KMS-11 (cell line): ENCODE measurements at regions not wholly inside any gene's neighbourhood (a gene's known extent, or its start where the extent isn't known, plus 50 kb on each side); places are given as distances from the start of the nearest gene placed in this dataset.

Experiments
- H2AFZ ChIP-seq: fragments of 200-600 bp; sonication (generic); 2 replicates; pipeline ENCODE4 v1.6.1; 2016; ENCODE audit warnings: antibody characterized with exemption, mixed run types, low read depth
- H3K27ac ChIP-seq: fragments of 200-600 bp; sonication (generic); 2 replicates; pipeline ENCODE4 v1.6.1; 2016; ENCODE audit warnings: mild to moderate bottlenecking, mixed run types
- H3K27me3 ChIP-seq: fragments of 200-600 bp; sonication (generic); 2 replicates; pipeline ENCODE4 v1.6.1; 2017; ENCODE audit warnings: mild to moderate bottlenecking, low read depth, mixed run types, moderate library complexity; ENCODE audit not compliant: insufficient read depth
- H3K36me3 ChIP-seq: fragments of 200-600 bp; sonication (generic); 2 replicates; pipeline ENCODE4 v1.6.1; 2017; ENCODE audit warnings: mild to moderate bottlenecking, mixed run types; ENCODE audit not compliant: insufficient read depth
- H3K4me1 ChIP-seq: fragments of 200-600 bp; sonication (generic); 2 replicates; pipeline ENCODE4 v1.6.1; 2016; ENCODE audit warnings: mild to moderate bottlenecking, low read depth, mixed run types; ENCODE audit not compliant: poor library complexity, severe bottlenecking
- H3K4me2 ChIP-seq: fragments of 200-600 bp; sonication (generic); 2 replicates; pipeline ENCODE4 v1.7.0; 2016; ENCODE audit warnings: mild to moderate bottlenecking, mixed run types
- H3K4me3 ChIP-seq: fragments of 200-600 bp; sonication (generic); IDR thresholded peaks from 2 replicates; pipeline ENCODE4 v1.6.1; 2017; ENCODE audit warnings: low read depth, low read length, mixed read lengths; ENCODE audit not compliant: insufficient read depth
- H3K79me2 ChIP-seq: fragments of 200-600 bp; sonication (generic); 2 replicates; pipeline ENCODE4 v1.6.1; 2016; ENCODE audit warnings: low read depth, mixed run types; ENCODE audit not compliant: insufficient read depth
- H3K9ac ChIP-seq: fragments of 200-600 bp; sonication (generic); 2 replicates; pipeline ENCODE4 v1.6.1; 2016; ENCODE audit warnings: mild to moderate bottlenecking, mixed run types
- H4K20me1 ChIP-seq: fragments of 200-600 bp; sonication (generic); 2 replicates; pipeline ENCODE4 v1.6.1; 2016; ENCODE audit warnings: mild to moderate bottlenecking, mixed run types; ENCODE audit not compliant: insufficient read depth
- CTCF ChIP-seq: fragments of 200-600 bp; sonication (generic); conservative IDR thresholded peaks from 2 replicates; pipeline ENCODE4 v1.6.1; 2017; ENCODE audit warnings: low read depth, mild to moderate bottlenecking, antibody characterized with exemption, low read length, moderate library complexity, mixed read lengths

GRCh38 chr11:69352166-69352565 is 58.2 kb downstream of the MYEOV start:
- no peak for TF ChIP-seq CTCF
- Histone ChIP-seq H3K9ac (no peak overlapping the region), H3K79me2 (no peaks in the 10 kb centered on the region), H3K27me3 (peaks cover 4% of the 10 kb centered on the region; the same call in 1 of the 2 replicates), H3K27ac (no peak overlapping the region), H2AFZ (no peak overlapping the region), H3K4me2 (no peak overlapping the region), H3K36me3 (no peaks in the 10 kb centered on the region), H4K20me1 (no peaks in the 10 kb centered on the region), H3K4me1 (no peaks in the 10 kb centered on the region), H3K4me3 (no peak overlapping the region)

- peaks cover 2% of the 10 kb centered on the region; the same call in 1 of the 2 replicates for H3K27me3 ChIP-seq
- TF ChIP-seq CTCF, result no peak
- no peaks in the 10 kb centered on the region for H3K79me2 ChIP-seq
- no peak overlapping the region for H3K4me3 ChIP-seq
- H4K20me1 ChIP-seq, result no peaks in the 10 kb centered on the region
- no peaks in the 10 kb centered on the region for H3K36me3 ChIP-seq
- H3K4me1 ChIP-seq, result no peaks in the 10 kb centered on the region
- H3K9ac ChIP-seq, result no peak overlapping the region
- no peak overlapping the region for H3K27ac ChIP-seq
- H3K4me2 ChIP-seq, result no peak overlapping the region
- H2AFZ ChIP-seq, result no peak overlapping the region
These were observed 58.9 kb downstream of the MYEOV start for GRCh38 chr11:69352715-69353319.

- Histone ChIP-seq H2AFZ (no peak overlapping the region), H3K4me3 (no peak overlapping the region), H3K27ac (no peak overlapping the region), H3K36me3 (no peaks in the 10 kb centered on the region), H3K4me2 (no peak overlapping the region), H4K20me1 (no peaks in the 10 kb centered on the region), H3K79me2 (no peaks in the 10 kb centered on the region), H3K9ac (no peak overlapping the region), H3K4me1 (no peaks in the 10 kb centered on the region), H3K27me3 (peaks cover 2% of the 10 kb centered on the region; the same call in 1 of the 2 replicates)
- no peak for TF ChIP-seq CTCF
These were observed 60.0 kb downstream of the MYEOV start for GRCh38 chr11:69353696-69354544.

- H2AFZ ChIP-seq, result no peak overlapping the region
- no peak overlapping the region for H3K4me2 ChIP-seq
- H3K36me3 ChIP-seq, result no peaks in the 10 kb centered on the region
- H3K27ac ChIP-seq, result no peak overlapping the region
- no peak for TF ChIP-seq CTCF
- H3K9ac ChIP-seq, result no peak overlapping the region
- H3K4me1 ChIP-seq, result no peaks in the 10 kb centered on the region
- no peaks in the 10 kb centered on the region for H4K20me1 ChIP-seq
- peaks cover 2% of the 10 kb centered on the region; the same call in 1 of the 2 replicates for H3K27me3 ChIP-seq
- no peaks in the 10 kb centered on the region for H3K79me2 ChIP-seq
- no peak overlapping the region for H3K4me3 ChIP-seq
These were observed 60.6 kb downstream of the MYEOV start for GRCh38 chr11:69354545-69354897.
